HL-60 (cell line): ENCODE measurements at regions not wholly inside any gene's neighbourhood (a gene's known extent, or its start where the extent isn't known, plus 50 kb on each side); places are given as distances from the start of the nearest gene placed in this dataset.
A peak's percentile ranks its signal among the peaks of the same experiment; 100 is the strongest.

Source experiments
- DNase-seq, 2 experiments: peaks; one replicate each; pipeline ENCODE4 v3.0.0-alpha.2; 2010 to 2020; ENCODE audit warnings: low read depth in 1 of 2, low spot score in 1 of 2
- H3K27ac ChIP-seq: fragments of 250-450 bp; sonication (Bioruptor Pico); replicated peaks from 2 replicates; pipeline ENCODE4 v1.5.1; 2020; ENCODE audit warnings: mild to moderate bottlenecking, moderate library complexity
- H3K27me3 ChIP-seq: fragments of 250-450 bp; sonication (Bioruptor Pico); 2 replicates; pipeline ENCODE4 v1.5.1; 2021; ENCODE audit warnings: mild to moderate bottlenecking, moderate library complexity; ENCODE audit not compliant: insufficient read depth, poor library complexity, severe bottlenecking
- H3K4me3 ChIP-seq: replicated peaks from 2 replicates; pipeline ENCODE4 v1.5.1; 2011; ENCODE audit warnings: mild to moderate bottlenecking, control low read depth, low read length; ENCODE audit not compliant: insufficient read depth
- GABPA ChIP-seq: IDR thresholded peaks from 2 replicates; pipeline ENCODE4 v1.6.1; 2012; ENCODE audit warnings: low read depth
- POLR2AphosphoS5 ChIP-seq: IDR thresholded peaks from 2 replicates; pipeline ENCODE4 v1.6.1; 2012; ENCODE audit warnings: low read depth
- REST ChIP-seq: IDR thresholded peaks from 2 replicates; pipeline ENCODE4 v1.6.1; 2012; ENCODE audit warnings: low read depth; ENCODE audit not compliant: insufficient replicate concordance
- SPI1 ChIP-seq: IDR thresholded peaks from 2 replicates; pipeline ENCODE4 v1.6.1; 2012; ENCODE audit warnings: low read depth, mild to moderate bottlenecking, borderline replicate concordance
- TF ChIP-seq, protein P1 (sequence below): IDR thresholded peaks from one replicate; pipeline ENCODE4 v1.5.1; 2011; ENCODE audit warnings: low read length, control low read depth, inconsistent platforms; ENCODE audit not compliant: insufficient read depth

- no peak for DNase-seq
- TF ChIP-seq, protein P1, sequence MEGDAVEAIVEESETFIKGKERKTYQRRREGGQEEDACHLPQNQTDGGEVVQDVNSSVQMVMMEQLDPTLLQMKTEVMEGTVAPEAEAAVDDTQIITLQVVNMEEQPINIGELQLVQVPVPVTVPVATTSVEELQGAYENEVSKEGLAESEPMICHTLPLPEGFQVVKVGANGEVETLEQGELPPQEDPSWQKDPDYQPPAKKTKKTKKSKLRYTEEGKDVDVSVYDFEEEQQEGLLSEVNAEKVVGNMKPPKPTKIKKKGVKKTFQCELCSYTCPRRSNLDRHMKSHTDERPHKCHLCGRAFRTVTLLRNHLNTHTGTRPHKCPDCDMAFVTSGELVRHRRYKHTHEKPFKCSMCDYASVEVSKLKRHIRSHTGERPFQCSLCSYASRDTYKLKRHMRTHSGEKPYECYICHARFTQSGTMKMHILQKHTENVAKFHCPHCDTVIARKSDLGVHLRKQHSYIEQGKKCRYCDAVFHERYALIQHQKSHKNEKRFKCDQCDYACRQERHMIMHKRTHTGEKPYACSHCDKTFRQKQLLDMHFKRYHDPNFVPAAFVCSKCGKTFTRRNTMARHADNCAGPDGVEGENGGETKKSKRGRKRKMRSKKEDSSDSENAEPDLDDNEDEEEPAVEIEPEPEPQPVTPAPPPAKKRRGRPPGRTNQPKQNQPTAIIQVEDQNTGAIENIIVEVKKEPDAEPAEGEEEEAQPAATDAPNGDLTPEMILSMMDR = no peak
- no peak for TF ChIP-seq POLR2AphosphoS5
- TF ChIP-seq REST = no peak
- no peak for TF ChIP-seq SPI1
- no peak for TF ChIP-seq GABPA
- H3K4me3 ChIP-seq = no peak overlapping the region
- H3K27ac ChIP-seq = no peak overlapping the region
- no peaks in the 10 kb centered on the region for H3K27me3 ChIP-seq
Observed at GRCh38 chr7:17521437-17521836, 223.0 kb downstream of the AHR start.

DNA sequence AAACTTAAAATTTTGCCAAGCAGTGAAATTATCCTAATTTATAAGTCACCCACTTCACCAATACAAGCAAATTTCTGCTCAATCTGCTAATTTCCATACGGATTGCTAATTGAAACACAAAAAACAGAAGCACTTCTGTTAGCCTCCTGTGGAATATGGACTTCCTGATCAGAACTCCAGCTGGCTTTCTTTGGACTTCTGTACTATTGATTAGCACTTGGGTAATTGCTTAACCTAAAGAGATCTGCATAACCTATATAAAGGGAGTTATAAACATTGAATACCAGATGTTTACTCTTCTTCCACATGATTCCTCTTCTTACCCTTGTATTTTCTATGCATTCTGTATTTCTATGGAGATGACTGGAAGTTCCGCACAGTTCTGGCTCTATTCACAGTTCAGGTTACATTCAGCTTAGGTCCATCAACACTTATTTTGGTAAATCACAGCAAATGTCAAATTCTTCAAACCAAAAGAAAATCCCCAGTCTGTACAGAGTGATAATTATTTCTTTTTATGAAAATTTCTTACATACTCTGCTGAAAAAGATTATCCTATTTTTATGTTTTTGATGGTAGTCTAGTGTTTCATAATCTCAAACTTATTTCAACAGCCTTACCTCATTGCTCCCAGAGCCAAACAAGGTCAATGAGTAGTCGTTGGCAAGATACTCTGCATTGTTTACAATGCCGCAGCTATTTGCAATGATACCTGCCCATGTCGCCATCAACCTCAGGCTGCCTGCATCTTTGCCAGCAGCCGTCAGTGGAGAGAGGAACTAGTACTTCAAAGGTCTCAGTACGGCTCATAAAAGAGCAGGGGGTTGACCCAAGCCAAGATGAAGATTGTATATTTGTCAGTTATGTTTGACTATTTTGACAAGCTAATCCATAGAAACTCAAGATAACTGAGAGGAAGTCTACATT is 225.6 kb downstream of the AHR start:
- Histone ChIP-seq H3K4me3 (no peak overlapping the region), H3K27me3 (no peaks in the 10 kb centered on the region), H3K27ac (no peak overlapping the region)
- DNase-seq = peak; percentile 20 to 41
- TF ChIP-seq, protein P1 = no peak
- TF ChIP-seq GABPA (no peak), POLR2AphosphoS5 (no peak), REST (no peak), SPI1 (no peak)

DNA sequence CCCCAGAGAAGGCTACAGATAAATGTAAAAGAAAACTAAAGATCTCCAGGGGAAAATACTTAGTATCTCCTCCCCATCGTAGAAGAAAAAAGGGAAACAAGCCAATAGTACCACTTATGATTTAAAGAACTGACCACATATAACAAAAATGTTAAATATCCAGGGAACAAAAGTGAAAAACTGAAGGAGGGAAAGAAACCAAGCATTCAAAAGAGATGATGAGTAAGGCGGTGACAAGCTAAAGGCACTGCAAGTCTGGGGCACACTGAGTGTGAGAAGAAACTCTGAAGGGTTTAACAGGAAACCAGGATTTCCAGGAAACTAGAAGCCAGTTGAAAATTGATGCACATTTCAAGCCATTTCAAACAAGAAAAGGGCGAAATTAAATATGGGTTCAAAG is 226.3 kb downstream of the AHR start:
- H3K27ac ChIP-seq = no peak overlapping the region
- no peak for TF ChIP-seq SPI1
- TF ChIP-seq POLR2AphosphoS5 = no peak
- no peaks in the 10 kb centered on the region for H3K27me3 ChIP-seq
- H3K4me3 ChIP-seq = no peak overlapping the region
- no peak for DNase-seq

GRCh38 chr7:17526621-17527020 is 228.2 kb downstream of the AHR start:
- TF ChIP-seq, protein P1 = no peak
- no peak for TF ChIP-seq REST
- no peak for TF ChIP-seq POLR2AphosphoS5
- TF ChIP-seq SPI1 = no peak
- no peak for TF ChIP-seq GABPA
- no peak for DNase-seq
- H3K27ac ChIP-seq = no peak overlapping the region
- H3K27me3 ChIP-seq = no peaks in the 10 kb centered on the region
- H3K4me3 ChIP-seq = no peak overlapping the region
